ENCODE measurements at regions not wholly inside any gene's neighbourhood (a gene's known extent, or its start where the extent isn't known, plus 50 kb on each side); places are given as distances from the start of the nearest gene placed in this dataset.

DNA sequence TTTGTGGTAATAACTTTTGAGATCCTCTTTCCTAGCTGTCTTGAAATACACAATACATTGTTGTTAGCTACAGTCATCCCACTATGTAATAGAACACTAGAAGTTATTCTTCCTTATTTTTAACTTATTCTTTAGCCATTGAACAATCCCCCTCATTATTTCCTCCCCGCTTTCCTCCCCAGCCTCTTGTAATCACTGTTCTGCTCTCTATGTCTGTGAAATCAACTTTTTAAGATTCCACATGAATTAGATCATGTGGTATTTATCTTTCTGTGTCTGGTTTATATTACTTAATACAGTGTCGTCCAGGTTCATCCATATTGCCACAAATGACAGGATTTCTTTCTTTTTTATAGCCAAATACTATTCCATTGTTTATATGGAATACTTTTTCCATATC, 72.9 kb downstream of the SLC10A2 start:
- DNase-seq (ENCODE audit: low read depth in 1 of 2, low spot score in 1 of 2), result no peak
- no peak overlapping the region for H3K4me3 ChIP-seq (replicated peaks; ENCODE audit: insufficient read depth, low read length)
- no peak overlapping the region for H3K27ac ChIP-seq (replicated peaks)
- no peaks in the 10 kb centered on the region for H3K27me3 ChIP-seq (ENCODE audit: insufficient read depth, poor library complexity, severe bottlenecking)
- TF ChIP-seq, protein P1, sequence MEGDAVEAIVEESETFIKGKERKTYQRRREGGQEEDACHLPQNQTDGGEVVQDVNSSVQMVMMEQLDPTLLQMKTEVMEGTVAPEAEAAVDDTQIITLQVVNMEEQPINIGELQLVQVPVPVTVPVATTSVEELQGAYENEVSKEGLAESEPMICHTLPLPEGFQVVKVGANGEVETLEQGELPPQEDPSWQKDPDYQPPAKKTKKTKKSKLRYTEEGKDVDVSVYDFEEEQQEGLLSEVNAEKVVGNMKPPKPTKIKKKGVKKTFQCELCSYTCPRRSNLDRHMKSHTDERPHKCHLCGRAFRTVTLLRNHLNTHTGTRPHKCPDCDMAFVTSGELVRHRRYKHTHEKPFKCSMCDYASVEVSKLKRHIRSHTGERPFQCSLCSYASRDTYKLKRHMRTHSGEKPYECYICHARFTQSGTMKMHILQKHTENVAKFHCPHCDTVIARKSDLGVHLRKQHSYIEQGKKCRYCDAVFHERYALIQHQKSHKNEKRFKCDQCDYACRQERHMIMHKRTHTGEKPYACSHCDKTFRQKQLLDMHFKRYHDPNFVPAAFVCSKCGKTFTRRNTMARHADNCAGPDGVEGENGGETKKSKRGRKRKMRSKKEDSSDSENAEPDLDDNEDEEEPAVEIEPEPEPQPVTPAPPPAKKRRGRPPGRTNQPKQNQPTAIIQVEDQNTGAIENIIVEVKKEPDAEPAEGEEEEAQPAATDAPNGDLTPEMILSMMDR (IDR thresholded peaks at IDR 0.05; ENCODE audit: insufficient read depth, low read length), result no peak
- no peak for TF ChIP-seq SPI1 (IDR thresholded peaks at IDR 0.05; ENCODE audit: borderline replicate concordance, low read depth)
- TF ChIP-seq POLR2AphosphoS5 (IDR thresholded peaks at IDR 0.05; ENCODE audit: low read depth), result no peak

DNA sequence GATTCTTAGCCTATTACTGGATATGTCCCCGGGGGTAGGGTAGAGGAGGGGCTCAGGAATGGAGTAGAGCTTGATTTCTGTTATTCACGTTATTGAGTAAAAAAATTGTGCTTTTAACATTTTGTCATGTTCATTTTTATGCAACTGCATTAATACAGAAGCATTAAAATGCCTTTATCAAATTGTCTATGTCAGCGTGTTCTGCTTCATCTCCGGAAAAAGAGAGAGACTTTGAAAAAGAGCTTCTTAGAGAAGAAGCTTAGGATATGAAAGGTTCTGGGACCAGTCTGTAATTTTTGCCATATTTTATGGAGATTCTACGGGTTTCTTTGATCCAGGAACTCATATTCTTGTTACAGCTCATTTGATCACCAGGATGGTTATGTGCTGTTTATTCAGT, 82.0 kb downstream of the SLC10A2 start:
- DNase-seq (ENCODE audit: low read depth in 1 of 2, low spot score in 1 of 2), result no peak
- peaks cover 1% of the 10 kb centered on the region for H3K27me3 ChIP-seq (ENCODE audit: insufficient read depth, poor library complexity, severe bottlenecking)
- H3K4me3 ChIP-seq (replicated peaks; ENCODE audit: insufficient read depth, low read length), result no peak overlapping the region
- no peak overlapping the region for H3K27ac ChIP-seq (replicated peaks)
- no peak for TF ChIP-seq SPI1 (IDR thresholded peaks at IDR 0.05; ENCODE audit: borderline replicate concordance, low read depth)
- TF ChIP-seq POLR2AphosphoS5 (IDR thresholded peaks at IDR 0.05; ENCODE audit: low read depth), result no peak
- TF ChIP-seq, protein P1 (IDR thresholded peaks at IDR 0.05; ENCODE audit: insufficient read depth, low read length), result no peak
- TF ChIP-seq, protein P2, sequence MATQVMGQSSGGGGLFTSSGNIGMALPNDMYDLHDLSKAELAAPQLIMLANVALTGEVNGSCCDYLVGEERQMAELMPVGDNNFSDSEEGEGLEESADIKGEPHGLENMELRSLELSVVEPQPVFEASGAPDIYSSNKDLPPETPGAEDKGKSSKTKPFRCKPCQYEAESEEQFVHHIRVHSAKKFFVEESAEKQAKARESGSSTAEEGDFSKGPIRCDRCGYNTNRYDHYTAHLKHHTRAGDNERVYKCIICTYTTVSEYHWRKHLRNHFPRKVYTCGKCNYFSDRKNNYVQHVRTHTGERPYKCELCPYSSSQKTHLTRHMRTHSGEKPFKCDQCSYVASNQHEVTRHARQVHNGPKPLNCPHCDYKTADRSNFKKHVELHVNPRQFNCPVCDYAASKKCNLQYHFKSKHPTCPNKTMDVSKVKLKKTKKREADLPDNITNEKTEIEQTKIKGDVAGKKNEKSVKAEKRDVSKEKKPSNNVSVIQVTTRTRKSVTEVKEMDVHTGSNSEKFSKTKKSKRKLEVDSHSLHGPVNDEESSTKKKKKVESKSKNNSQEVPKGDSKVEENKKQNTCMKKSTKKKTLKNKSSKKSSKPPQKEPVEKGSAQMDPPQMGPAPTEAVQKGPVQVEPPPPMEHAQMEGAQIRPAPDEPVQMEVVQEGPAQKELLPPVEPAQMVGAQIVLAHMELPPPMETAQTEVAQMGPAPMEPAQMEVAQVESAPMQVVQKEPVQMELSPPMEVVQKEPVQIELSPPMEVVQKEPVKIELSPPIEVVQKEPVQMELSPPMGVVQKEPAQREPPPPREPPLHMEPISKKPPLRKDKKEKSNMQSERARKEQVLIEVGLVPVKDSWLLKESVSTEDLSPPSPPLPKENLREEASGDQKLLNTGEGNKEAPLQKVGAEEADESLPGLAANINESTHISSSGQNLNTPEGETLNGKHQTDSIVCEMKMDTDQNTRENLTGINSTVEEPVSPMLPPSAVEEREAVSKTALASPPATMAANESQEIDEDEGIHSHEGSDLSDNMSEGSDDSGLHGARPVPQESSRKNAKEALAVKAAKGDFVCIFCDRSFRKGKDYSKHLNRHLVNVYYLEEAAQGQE (IDR thresholded peaks at IDR 0.05; ENCODE audit: insufficient replicate concordance, low read depth), result no peak
- no peak for TF ChIP-seq GABPA (IDR thresholded peaks at IDR 0.05; ENCODE audit: low read depth)

DNA sequence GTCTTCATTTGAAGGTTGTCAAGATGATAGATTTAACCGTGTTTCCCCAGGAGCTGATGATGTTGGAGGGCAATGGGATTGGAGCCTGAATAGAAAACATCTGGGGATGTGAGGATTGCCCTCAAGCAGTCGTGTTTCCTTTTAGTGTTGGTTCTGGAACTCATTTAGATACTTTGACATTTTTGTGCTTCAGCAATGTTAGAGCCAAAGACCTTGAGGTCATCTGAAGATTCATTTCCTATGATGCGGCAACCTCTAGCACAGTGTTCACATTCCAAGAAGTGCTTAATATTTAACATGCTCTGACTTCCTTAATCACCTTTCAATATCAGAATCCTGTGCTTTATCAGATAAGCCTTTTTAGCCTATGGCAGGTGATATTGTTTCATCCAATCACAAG, 82.7 kb downstream of the SLC10A2 start:
- no peak for DNase-seq (ENCODE audit: low read depth in 1 of 2, low spot score in 1 of 2)
- Histone ChIP-seq H3K27ac (replicated peaks) (no peak overlapping the region), H3K4me3 (replicated peaks; ENCODE audit: insufficient read depth, low read length) (no peak overlapping the region), H3K27me3 (ENCODE audit: insufficient read depth, poor library complexity, severe bottlenecking) (peaks cover 5% of the 10 kb centered on the region)
- no peak for TF ChIP-seq GABPA (IDR thresholded peaks at IDR 0.05; ENCODE audit: low read depth)
- no peak for TF ChIP-seq SPI1 (IDR thresholded peaks at IDR 0.05; ENCODE audit: borderline replicate concordance, low read depth)
- TF ChIP-seq, protein P1 (IDR thresholded peaks at IDR 0.05; ENCODE audit: insufficient read depth, low read length), result no peak
- TF ChIP-seq, protein P2 (IDR thresholded peaks at IDR 0.05; ENCODE audit: insufficient replicate concordance, low read depth), result no peak
- TF ChIP-seq POLR2AphosphoS5 (IDR thresholded peaks at IDR 0.05; ENCODE audit: low read depth), result no peak

DNA sequence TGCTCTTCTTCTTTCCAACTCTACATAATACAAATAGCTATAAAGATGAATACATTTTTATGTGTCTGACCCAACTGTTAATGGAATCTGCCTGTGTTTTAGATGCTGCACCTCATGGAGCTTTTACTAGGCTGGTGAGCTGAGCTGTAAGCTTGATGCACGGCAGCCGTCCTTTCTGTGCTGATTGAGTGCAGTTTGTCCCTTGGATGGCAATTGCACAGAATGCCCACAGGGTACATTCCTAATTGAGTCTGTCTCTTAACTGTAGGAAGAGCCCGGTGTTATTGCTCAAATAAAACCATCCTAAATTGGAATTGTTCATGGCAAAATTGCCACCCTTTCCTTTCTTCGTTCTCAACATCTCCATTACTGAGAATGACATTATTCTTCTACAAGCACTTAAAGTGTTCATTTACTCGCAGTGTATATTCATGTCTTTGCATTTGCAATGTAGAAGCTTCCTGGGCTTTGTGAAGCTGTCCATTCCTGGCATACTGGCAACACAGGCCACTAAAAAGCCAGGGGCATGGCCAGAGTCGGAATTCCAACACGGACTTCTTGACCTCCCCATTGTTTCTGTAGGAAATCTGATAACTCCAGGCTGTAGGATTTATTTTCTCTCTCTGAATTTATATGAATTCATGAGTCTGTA, 85.8 kb downstream of the SLC10A2 start:
- Histone ChIP-seq H3K4me3 (replicated peaks; ENCODE audit: insufficient read depth, low read length) (no peak overlapping the region), H3K27ac (replicated peaks) (no peak overlapping the region), H3K27me3 (ENCODE audit: insufficient read depth, poor library complexity, severe bottlenecking) (peaks cover 5% of the 10 kb centered on the region)
- TF ChIP-seq GABPA (IDR thresholded peaks at IDR 0.05; ENCODE audit: low read depth), result no peak
- TF ChIP-seq POLR2AphosphoS5 (IDR thresholded peaks at IDR 0.05; ENCODE audit: low read depth), result no peak
- TF ChIP-seq, protein P2 (IDR thresholded peaks at IDR 0.05; ENCODE audit: insufficient replicate concordance, low read depth), result no peak
- TF ChIP-seq, protein P1 (IDR thresholded peaks at IDR 0.05; ENCODE audit: insufficient read depth, low read length), result no peak
- no peak for TF ChIP-seq SPI1 (IDR thresholded peaks at IDR 0.05; ENCODE audit: borderline replicate concordance, low read depth)
- no peak for DNase-seq (ENCODE audit: low read depth in 1 of 2, low spot score in 1 of 2)
